NB4 (cell line): ENCODE measurements at regions not wholly inside any gene's neighbourhood (a gene's known extent, or its start where the extent isn't known, plus 50 kb on each side); places are given as distances from the start of the nearest gene placed in this dataset.

Source experiments
- CTCF ChIP-seq: IDR thresholded peaks from one replicate; pipeline ENCODE4 v1.5.1; 2012; ENCODE audit warnings: low read depth, low read length
- POLR2A ChIP-seq: IDR thresholded peaks from 2 replicates; pipeline ENCODE4 v1.6.1; 2011; ENCODE audit warnings: mild to moderate bottlenecking; ENCODE audit not compliant: insufficient read length; ENCODE audit errors: extremely low read depth

GRCh38 chr1:239254999-239255398 is 131.4 kb upstream of the CHRM3 start:
- TF ChIP-seq CTCF (no peak), POLR2A (no peak)
